ENCODE measurements at regions not wholly inside any gene's neighbourhood (a gene's known extent, or its start where the extent isn't known, plus 50 kb on each side); places are given as distances from the start of the nearest gene placed in this dataset.

DNA sequence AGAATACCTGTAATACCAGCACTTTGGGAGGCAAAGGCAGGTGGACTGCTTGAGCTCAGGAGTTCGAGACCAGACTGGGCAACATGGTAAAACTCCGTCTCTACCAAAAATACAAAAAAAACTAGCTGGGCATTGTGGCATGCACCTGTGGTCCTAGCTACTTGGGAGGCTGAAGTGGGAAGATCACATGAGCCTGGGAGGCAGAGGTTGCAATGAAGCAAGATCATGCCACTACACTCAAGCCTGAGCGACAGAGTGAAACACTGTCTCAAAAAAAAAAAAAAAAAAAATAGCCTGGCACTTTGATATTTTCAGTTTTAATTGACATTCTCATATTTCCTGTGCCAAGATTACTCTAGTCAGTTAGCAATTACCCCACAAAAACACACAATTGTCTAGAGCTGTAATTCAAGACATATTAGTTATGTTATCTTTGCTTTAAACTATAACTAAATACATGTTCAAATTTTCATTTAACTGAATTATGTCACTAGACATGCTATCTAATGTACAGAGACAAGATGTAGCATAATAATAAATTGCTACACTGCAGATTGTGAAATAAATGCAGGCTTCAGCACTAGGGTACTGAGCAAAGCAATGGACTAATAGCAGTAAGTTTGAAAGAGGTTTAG lies 378.2 kb upstream of the GRAMD2B start:
- DNase-seq (ENCODE audit: low read depth, low spot score) (no peak), ATAC-seq (no peak)
- BruUV-seq (replicated peaks), result no TSS peak
- ChIA-PET CTCF (no interaction called here), POLR2A (no interaction called here)
- Histone ChIP-seq H3K9me3 (ENCODE audit: control insufficient read depth, insufficient read depth, low read depth, low read length) (no peaks in the 10 kb centered on the region), H3K4me3 (ENCODE audit: low read depth in 2 of 2, low read length in 2 of 2) (no peak overlapping the region), H3K4me1 (ENCODE audit: control insufficient read depth, insufficient read depth, low read length) (no peaks in the 10 kb centered on the region), H3K27ac (ENCODE audit: low read length) (no peak overlapping the region), H3K27me3 (ENCODE audit: control insufficient read depth, insufficient read depth, low read length) (no peaks in the 10 kb centered on the region), H3K36me3 (ENCODE audit: control insufficient read depth, insufficient read depth, low read length) (no peaks in the 10 kb centered on the region)
- TF ChIP-seq POLR2AphosphoS5 (IDR thresholded peaks at IDR 0.05; ENCODE audit: low read depth, low read length) (no peak), CTCF (IDR thresholded peaks at IDR 0.05) (no peak), TCF7L2 (IDR thresholded peaks at IDR 0.05; ENCODE audit: low read depth, low read length) (no peak), SIN3A (IDR thresholded peaks at IDR 0.05; ENCODE audit: borderline replicate concordance, insufficient read depth, low read depth, low read length) (no peak)
- TF ChIP-seq, protein P1, sequence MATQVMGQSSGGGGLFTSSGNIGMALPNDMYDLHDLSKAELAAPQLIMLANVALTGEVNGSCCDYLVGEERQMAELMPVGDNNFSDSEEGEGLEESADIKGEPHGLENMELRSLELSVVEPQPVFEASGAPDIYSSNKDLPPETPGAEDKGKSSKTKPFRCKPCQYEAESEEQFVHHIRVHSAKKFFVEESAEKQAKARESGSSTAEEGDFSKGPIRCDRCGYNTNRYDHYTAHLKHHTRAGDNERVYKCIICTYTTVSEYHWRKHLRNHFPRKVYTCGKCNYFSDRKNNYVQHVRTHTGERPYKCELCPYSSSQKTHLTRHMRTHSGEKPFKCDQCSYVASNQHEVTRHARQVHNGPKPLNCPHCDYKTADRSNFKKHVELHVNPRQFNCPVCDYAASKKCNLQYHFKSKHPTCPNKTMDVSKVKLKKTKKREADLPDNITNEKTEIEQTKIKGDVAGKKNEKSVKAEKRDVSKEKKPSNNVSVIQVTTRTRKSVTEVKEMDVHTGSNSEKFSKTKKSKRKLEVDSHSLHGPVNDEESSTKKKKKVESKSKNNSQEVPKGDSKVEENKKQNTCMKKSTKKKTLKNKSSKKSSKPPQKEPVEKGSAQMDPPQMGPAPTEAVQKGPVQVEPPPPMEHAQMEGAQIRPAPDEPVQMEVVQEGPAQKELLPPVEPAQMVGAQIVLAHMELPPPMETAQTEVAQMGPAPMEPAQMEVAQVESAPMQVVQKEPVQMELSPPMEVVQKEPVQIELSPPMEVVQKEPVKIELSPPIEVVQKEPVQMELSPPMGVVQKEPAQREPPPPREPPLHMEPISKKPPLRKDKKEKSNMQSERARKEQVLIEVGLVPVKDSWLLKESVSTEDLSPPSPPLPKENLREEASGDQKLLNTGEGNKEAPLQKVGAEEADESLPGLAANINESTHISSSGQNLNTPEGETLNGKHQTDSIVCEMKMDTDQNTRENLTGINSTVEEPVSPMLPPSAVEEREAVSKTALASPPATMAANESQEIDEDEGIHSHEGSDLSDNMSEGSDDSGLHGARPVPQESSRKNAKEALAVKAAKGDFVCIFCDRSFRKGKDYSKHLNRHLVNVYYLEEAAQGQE (IDR thresholded peaks at IDR 0.05; ENCODE audit: insufficient read depth in 1 of 2, low read depth in 2 of 2, low read length in 1 of 2), result no peak
- intact Hi-C loops (cut with micrococcal nuclease; ENCODE audit: unreplicated experiment), result no loop called here
- in situ Hi-C loops (cut with HindIII; ENCODE audit: low pct_unique_long_range_greater_than_20kb, low sequenced_read_pairs), result no loop called here

DNA sequence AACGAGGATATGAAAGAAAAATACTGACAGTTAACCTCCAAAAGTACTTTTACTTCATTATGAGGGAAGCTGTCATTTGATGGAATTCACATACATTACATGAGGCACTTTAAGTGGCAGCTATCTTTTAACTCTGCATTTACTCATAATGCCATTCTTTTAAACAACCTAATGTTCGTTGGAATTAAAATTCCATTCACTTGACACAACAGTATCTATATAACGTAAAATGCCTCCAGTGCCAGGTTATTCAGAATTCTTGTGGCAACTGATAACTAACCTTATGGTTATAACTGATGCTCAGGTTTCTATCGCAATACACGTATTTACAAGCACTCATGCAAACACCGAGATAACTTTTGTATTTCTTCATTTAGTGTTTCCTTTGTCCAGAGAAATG lies 376.9 kb upstream of the GRAMD2B start:
- Histone ChIP-seq H3K9me3 (ENCODE audit: control insufficient read depth, insufficient read depth, low read depth, low read length) (no peaks in the 10 kb centered on the region), H3K4me1 (ENCODE audit: control insufficient read depth, insufficient read depth, low read length) (no peaks in the 10 kb centered on the region), H3K27me3 (ENCODE audit: control insufficient read depth, insufficient read depth, low read length) (no peaks in the 10 kb centered on the region), H3K36me3 (ENCODE audit: control insufficient read depth, insufficient read depth, low read length) (no peaks in the 10 kb centered on the region), H3K4me3 (ENCODE audit: low read depth in 2 of 2, low read length in 2 of 2) (no peak overlapping the region), H3K27ac (ENCODE audit: low read length) (no peak overlapping the region; the same call in 1 of the 2 replicates)
- DNase-seq (ENCODE audit: low read depth, low spot score) (no peak), ATAC-seq (no peak)
- in situ Hi-C loops (cut with HindIII; ENCODE audit: low pct_unique_long_range_greater_than_20kb, low sequenced_read_pairs) (no loop called here), intact Hi-C loops (cut with micrococcal nuclease; ENCODE audit: unreplicated experiment) (no loop called here)
- CTCF ChIA-PET, result no interaction called here
- POLR2A ChIA-PET, result interaction anchor here (0.6 kb wide), 1 partner anchor 403 kb away, joined by 10 read pairs; no protein-coding TSS in a partner anchor
- TF ChIP-seq CTCF (IDR thresholded peaks at IDR 0.05) (no peak), TCF7L2 (IDR thresholded peaks at IDR 0.05; ENCODE audit: low read depth, low read length) (no peak)
- TF ChIP-seq, protein P1 (IDR thresholded peaks at IDR 0.05; ENCODE audit: insufficient read depth in 1 of 2, low read depth in 2 of 2, low read length in 1 of 2), result no peak
- no TSS peak for BruUV-seq (replicated peaks)
